NCI-H446 treated with DMSO at 0.1 percent for 48 hours (cell line): ENCODE measurements at regions not wholly inside any gene's neighbourhood (a gene's known extent, or its start where the extent isn't known, plus 50 kb on each side); places are given as distances from the start of the nearest gene placed in this dataset.
A peak's percentile ranks its signal among the peaks of the same experiment; 100 is the strongest.
"Not testable (repeated sequence)": the region's sequence is repeated elsewhere in the genome, so short reads cannot be mapped to it uniquely, and the experiment has no call there.

ENCODE experiments used
- DNase-seq: peaks from one replicate; lab custom pipeline; 2025; lab: John Stamatoyannopoulos, UW

- DNase-seq, result no peak
These were observed 235.9 kb upstream of the PODXL start for GRCh38 chr7:131792311-131792710.

DNA sequence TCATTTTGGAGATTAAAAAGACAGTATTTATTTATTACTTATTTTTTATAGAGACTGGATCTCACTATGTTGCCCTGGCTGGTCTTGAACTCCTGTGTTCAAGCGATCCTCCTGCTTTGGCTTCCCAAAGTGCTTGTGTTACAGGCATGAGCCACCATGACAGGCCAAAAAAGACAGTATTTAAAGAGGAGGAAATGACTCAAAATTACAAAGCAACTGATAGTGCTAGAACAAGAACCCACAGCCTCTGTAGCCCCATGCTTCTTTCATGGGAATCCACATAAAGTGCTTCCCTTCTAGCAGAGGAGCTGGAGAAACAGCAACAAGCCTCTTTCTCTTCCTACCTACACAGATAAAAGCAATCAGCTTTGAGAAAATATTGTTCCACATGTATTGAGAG, 230.7 kb upstream of the PODXL start:
- no peak for DNase-seq

- DNase-seq, result no peak
These were observed 229.8 kb upstream of the PODXL start for GRCh38 chr7:131786204-131786603.

GRCh38 chr7:131778601-131779000, 222.2 kb upstream of the PODXL start:
- no peak for DNase-seq

DNA sequence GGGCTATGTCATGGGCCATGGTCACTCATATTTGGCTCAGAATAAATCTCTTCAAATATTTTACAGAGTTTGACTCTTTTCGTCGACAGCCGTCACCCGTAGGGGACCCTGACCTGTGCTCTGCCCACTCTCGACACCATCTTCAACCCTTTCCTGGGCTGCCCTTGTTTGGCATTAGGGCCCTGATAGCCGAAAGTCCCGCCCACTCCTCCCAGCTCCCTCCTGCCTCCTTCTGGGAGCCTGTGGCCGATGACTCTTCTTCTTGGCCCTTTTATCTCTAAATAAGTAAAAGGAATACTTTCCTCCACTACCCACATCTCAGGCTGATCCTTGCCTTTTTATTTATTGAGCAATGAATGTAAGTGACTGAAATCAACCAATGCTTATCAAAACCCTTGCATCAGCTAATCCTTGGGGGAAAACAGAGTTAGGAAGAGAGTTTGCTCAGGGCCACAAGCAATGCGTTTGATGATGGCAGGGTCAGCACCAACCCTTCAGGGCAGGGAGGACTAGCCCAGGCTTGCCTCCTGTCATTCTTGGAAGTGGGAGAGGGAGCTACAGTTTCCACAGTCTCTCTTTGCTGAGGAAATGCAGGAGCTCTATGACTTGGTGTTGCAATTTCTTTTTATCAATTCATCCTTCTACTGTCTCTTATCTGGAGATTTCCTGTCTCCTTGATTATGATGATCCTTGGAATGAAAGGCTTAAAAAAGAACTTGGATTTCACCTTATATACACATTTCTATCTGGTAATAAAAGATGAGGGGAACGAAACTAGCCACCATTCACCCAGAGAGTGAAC, 218.2 kb upstream of the PODXL start:
- DNase-seq, result no peak

- no peak for DNase-seq
These were observed 217.0 kb upstream of the PODXL start for GRCh38 chr7:131773413-131773812.

DNA sequence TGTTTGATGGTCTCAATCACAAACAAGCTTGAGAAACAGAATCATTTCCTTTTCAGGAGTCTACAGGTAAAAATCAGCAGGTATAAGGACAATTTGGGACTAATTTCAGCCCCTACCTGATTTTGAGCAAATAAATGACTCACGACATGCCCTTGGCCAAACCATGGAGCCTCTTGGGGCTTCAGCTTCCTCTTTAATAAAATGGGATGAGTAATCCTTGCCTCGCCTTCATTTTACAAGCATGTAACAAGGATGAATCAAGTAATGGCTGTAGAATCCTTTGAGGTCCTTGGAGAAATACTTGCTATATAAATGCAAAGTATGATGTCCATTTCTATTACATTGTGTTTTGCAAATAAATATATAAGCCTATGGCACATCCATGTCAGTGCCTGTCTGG, 212.8 kb upstream of the PODXL start:
- DNase-seq, result no peak

- no peak for DNase-seq
These were observed 211.2 kb upstream of the PODXL start for GRCh38 chr7:131767591-131767990.

DNA sequence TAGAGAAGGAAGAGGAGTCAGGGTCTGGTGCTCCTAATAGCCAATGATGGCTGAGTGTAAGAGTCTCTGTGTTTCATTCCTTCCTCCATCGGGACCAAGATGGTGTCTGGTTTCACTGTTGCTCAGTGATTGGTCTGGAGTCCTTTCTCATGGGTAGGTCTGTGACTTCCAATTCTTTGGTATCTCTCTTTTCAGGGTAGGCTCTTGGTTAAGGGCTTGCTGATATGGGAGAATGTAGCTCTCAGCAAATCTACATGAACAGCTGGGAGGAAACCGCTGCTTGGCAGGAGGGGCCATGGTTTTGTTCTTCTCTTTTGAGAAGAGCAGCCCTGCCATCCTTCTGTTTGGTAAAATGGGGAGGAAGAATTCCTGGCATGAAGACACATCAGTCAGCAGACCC, 209.1 kb upstream of the PODXL start:
- DNase-seq, result no peak

DNA sequence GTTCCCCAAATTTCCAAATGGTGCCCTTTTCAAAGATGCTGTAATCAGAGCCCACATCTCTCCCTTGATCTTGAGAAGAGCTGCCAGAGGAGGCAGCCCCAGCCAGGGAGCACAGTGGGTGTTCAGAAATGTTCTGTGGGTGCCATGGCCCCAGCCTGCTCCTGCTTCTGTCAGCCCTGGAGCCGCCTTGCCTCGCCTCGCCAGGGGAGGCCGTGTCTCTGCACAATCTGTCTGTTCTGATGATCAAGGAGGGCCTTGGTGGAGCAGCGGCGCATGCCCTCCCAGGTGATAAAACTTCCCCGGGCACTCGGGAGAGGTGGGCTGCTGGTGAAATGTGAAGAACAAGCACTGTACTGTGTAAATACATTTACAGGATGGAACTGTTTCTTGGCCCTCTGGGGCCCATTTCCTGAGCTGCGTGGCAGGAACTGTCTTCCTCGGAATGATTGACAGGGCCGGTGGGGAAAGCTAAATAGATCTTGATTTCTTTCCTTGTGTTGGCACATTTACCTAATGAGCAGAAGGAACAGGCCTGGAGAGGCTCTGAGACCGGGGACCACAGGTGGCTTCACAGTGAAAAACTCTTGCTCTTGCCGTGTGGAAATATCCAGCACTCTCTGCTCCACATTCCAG, 207.8 kb upstream of the PODXL start:
- DNase-seq, result no peak

- DNase-seq, result no peak
These were observed 206.3 kb upstream of the PODXL start for GRCh38 chr7:131762753-131763152.

GRCh38 chr7:131755801-131756200, 199.4 kb upstream of the PODXL start:
- DNase-seq, result not testable (repeated sequence)

DNA sequence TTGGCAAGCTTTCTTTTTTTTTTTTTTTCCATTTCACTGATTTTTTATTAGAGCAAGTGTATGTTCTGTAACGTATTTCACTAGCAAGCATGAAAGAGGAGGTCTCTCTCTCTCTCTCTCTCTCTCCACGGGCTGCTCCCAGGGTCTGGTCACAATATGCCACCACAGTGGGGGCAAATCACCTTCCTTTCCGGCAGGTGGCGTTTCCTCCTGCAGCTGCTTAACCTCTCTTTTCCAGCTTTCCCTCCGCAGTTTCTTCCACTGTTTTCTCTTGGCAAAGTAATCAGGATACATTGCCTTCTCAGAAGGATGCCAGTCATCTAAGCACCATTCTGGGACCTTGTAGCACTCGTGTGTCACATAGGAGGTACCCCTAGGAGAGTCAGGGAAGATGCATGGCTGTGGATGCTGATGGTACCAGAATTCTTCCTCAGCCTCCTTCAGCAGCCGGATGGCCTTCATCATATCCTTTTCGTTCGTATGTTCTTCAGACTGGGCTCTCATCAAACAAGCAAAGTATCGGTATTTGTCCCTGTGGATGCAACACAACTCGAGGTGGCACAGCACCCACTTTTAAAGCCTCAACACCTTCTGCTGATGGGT, 197.3 kb upstream of the PODXL start:
- DNase-seq, result no peak

DNA sequence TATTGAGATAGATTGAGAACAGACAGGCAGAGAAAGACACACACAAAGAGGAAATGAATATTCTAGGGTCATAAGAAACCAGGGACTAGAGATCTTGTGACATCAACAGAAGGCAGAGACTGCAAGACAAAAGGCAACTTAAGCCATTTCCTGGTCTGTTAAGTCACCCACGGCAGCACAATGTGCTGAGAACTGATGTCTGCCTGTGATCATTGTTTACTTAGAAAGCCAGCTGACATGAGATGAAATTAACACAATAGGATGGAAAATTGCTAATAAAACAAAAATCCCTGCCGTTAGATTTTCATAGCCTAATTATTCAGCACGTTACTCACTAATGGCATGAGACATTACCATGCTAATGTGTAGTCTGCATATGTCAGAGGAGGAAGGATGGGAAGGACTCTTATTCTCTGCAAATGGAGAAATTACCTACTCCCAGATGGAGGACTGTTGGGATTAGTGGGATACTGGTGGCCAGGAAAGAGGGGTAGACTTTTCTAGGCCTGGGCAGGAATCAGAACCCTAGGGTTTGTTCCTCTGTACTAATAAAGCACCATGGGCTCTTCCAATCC, 191.3 kb upstream of the PODXL start:
- no peak for DNase-seq

DNA sequence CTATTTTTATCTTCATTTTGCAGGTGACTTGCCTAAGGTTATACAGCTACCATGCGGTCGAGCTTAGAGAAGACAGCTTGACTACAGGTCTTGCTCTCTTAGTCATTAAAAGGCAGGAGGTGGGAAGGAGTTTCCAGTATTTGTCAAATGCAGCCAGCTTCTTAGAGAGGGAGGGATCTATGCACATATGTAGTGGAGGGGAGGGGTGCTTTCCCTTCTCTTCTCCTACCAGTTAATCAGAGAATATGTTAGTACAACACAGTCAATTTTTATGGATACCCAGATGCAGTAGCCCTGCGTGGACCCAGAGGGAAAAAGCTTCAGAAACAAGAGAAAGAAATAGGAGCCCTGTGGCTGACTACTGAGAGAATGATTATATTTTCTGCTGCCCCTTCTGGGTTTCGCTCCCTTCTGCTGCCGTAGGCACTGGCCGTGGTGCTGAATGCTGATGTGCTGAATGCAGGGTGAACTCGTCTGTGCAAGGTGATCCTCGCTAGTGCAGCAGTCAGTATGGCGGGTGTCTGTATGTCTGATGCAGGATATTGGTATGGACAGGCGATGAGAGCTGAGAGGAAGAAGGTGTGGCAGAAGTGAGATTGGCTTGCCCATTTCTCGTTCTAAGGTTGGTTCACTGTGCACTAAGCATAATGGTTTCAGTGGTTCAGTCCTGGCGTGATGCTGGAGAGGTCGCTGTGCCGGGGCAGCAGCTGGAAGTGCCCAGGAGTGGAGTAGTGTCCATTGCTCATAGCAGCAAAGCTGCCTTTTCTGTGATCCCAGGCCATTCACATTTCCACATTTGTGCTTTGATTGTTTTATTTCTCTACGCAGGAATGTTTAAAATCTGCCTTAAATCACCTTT, 189.2 kb upstream of the PODXL start:
- no peak for DNase-seq

DNA sequence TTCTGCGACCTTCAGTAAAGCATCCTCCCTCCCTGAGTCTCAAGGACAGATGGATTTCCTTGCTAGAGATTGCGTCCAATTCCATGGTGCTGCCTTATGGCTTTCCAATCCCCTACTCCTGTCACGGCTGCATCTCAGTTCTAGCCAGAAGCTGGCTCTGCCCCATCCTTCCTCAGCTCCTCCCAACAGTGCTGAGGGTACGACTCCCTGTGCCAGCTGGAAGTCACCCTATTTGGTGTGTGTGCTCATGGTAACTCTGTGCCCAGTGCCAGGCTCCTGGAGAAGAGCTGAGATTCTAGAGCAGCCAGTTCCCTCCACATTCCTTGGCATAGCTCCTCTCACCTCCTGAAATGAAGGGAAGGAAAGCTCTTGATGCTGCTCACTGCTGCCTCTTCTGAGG, 185.0 kb upstream of the PODXL start:
- peak; percentile 15 for DNase-seq

- DNase-seq, result no peak
These were observed 181.5 kb upstream of the PODXL start for GRCh38 chr7:131737746-131738465.

GRCh38 chr7:131735101-131735500, 178.7 kb upstream of the PODXL start:
- no peak for DNase-seq

DNA sequence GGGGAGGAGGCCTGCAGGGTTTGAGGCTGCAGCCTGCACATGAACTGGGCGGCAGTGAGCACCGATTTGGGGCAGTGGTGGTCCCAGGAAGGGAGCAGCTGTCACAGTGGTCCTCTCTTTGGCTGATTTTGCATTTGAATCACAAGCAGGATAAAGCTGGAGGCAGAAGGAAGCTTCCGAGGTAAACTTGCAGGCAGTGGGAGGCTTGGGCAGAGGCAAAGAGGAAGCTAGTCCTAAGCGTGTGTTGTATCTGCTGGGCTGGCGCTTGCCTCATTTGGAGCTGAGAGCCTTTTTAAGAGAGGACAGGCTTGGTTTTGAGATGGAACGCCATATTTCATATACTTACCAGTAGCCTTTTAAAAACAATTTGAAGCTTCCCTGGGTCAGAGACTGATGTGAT, 177.2 kb upstream of the PODXL start:
- DNase-seq, result no peak

- DNase-seq, result no peak
These were observed 170.8 kb upstream of the PODXL start for GRCh38 chr7:131727189-131727588.

DNA sequence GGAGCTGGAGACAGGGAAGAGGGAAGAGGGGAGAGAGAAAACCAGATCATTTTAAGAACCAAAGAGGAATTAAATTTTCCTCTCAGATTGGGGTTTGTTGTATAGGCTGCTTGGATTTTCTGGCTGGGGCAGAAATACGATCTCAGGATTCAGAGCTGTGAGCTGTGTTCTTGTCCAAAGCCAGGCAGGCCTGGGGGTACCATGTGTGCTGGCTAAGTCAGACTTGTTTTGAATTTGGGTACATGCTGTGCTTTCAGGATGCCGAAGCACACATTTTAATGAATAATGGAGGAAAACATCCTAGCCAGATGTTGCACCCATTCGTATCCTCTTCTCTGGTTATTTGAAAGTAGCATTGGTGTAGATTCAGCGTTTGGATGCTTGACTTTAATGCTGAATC, 170.3 kb upstream of the PODXL start:
- DNase-seq, result no peak
